GM18517 (cell line): ENCODE measurements at regions not wholly inside any gene's neighbourhood (a gene's known extent, or its start where the extent isn't known, plus 50 kb on each side); places are given as distances from the start of the nearest gene placed in this dataset.

Experiments used
- ATAC-seq: cut with Tn5 transposase; IDR thresholded peaks from one replicate; pipeline ENCODE4 v1.9.1; 2021; ENCODE audit warnings: mild to moderate bottlenecking, moderate library complexity; ENCODE audit not compliant: unreplicated experiment

DNA sequence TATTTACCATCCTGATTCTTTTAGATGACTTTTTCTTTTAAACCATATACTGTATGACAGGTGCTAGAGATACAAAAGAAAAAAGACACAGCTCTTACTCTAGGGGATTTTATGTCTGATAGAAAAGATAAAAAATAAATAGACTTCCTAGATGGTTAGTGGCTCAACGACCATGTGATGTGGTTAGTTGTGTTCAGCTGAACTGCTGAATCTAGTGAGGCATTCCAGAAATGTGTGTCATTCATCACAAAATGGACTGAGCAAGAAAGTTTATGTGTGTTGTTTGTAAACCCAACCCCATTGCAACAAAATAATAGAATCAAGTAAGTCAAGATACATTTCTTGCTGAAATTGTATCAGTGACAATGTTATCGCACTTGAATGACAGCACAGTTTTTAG is 205.8 kb upstream of the LYPLAL1 start:
- ATAC-seq, result no peak

DNA sequence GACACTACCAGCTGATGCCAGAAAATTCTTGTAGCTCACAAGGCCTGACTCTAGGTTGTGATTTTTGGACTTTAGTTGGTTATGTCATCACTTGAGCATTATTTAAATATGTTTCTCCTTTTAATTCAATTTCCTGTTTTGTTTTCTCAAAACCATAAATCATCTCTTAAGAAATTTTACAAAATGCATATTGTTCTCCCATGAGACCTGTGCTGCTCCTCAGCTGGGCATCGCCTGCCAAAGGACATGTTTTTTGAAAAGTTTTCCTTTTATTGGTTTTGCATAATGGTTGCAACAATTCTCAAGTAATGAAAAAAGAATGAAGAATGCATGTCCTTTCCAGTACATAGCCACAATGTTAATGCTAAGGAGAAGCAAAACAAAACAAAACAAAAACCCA is 204.7 kb upstream of the LYPLAL1 start:
- no peak for ATAC-seq

DNA sequence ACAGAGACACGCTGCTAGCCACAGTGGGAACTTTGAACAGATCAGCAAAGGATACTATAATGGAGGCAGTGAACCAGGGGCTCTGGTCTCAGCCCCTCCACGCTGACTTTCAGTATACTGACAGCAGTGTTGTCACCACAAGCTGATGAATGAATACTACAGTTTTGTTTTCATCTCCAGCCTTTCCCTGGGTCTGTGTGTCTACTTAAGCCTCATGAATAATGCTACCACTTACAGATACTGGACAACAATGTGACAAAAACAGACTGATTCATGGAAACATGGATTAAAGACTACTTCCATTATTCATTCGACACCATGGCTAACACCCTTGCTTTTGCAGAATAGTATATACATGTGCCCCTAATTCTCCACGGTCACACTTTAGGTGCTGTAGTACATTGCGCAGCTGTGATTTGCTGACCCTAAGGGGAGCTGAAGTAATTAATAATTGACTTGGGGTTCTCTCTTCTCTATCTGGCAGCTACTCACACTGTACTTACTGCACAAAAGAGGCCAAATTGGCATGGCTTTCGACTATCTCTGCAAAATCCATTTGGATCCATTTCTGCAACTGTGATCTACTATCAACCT is 203.2 kb upstream of the LYPLAL1 start:
- no peak for ATAC-seq

DNA sequence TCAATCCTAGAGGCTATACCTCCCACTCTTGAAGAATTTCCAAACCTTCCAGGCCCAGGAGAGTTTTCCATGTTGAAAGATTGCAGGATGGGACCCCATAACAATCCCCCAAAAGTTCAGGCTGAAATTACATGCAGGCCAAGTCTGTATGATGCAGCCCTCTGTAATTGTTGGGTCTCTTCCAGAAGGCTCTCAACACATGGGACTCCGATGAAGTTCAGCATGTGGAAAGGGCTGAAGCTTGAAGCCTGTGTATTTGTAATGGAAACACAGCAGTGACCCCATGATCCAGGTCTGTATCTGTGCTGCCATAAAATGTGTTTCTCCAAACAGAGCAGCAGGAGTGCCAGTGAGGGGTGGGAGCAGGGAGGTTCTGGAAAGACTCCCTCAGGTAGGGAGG is 202.5 kb upstream of the LYPLAL1 start:
- ATAC-seq, result no peak

DNA sequence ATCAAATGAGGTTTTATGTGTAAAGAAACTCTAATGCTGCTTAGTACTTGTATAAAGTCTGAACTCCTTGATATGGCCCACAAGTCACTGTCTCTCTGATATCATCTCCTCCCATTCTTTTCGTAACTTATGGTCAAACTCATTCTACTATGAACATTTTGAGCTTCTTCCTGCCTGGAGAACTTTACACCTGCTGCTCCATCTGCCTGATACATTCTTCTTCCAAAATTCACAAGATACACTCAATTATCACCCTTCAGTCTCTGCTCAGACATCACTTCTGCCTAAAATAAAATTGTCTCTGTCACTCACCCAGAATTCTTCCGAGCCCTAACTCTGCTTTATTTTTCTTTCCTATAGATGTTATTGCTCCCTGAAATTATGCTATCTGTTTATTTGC is 192.8 kb upstream of the LYPLAL1 start:
- no peak for ATAC-seq

DNA sequence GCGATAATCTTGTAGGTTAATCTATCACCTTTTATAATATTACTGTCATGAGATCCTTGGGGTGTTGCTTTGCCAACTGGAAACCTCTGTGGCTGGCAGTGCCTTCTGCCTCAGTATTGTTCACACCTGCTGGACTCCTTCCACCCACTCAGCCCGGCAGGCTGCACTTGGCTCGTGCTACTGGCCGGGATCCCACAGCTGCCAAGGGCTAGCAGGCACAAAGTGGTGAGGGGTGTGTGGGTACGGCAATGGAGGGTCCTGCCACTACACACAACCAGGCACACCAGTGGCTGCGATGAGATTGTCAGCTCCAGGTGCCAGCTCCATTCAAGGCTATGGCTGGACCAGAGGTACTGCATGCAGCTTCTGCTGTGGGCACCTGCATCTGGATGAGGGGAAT is 191.2 kb upstream of the LYPLAL1 start:
- no peak for ATAC-seq

DNA sequence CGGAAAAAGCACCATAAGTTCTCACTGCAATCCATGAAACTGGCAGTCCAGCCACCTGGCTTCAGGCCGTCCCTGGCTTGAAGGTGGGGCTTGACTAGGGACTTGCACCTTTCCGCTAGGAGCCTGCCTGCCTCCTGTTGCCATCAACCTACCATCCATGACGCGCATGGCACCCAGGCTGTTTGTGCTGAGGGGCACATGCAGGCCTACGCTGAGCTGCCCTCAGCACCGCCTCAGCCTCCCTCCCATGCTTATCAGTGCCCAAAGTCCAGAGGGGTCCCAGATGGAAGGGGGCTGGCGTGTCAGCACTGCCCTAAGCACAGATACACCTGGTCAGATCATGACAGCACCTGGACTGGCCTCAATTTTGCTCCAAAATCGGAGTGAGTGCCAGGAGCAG is 190.2 kb upstream of the LYPLAL1 start:
- ATAC-seq, result no peak

DNA sequence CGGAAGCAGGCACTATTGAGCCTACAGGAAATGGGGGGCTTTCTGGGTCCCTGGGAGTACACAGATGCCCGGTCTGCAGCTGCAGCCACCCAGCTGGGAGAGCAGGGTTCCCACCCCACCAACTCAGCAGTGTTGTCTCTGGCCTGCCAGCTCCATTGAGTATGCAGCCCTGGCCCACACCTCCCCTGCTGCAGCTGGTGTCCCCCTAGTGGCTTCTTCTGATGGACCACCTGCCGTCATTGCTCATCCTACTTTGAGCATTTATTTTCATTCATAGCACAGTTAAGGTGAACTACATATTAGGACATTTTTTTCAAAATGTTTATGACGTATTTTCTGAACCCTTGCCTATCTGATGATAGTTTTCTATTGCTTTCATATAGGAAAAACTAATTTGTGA is 189.8 kb upstream of the LYPLAL1 start:
- ATAC-seq, result no peak

DNA sequence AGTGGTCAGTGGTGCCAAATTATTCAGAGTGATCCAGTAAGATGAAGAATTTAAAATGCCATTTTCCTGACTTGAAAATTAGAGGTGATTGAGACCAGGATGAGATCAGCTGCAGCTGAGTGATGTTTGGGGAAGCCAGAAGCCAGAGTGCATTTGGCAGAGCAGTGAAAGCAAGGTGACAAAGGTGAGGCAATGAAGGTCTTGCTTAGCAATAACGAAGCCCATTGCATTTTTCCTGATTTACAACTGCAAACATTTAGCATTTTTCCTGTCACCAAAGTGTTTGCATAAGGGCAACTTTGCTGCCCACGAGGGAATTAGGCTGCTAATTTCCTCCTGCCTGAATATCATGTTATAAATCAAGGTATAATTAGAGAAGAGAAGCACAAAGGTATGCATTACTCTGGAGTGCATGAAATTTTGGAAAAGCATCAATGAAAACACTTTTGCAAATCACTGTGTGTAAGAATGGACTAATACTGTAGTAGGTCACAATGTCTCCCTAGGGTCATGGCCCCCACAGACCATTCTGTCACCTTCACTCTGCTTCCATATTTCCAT is 188.2 kb upstream of the LYPLAL1 start:
- ATAC-seq, result no peak

DNA sequence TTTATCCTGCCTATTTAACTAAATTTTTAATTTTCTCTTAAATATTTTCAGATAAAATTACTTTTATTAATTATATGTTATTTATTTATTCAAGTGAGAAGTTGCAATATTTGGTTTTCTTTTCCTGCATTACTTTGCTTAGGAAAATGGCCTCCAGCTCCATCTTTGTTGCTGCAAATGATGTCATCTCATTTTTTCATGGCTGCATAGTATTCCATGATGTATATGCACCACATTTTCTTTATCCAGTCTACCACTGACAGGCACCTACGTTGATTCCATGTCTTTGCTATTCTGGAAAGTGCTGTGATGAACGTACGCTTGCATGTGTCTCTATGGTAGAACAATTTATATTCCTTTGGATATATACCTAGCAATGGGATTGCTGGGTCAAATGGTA is 186.9 kb upstream of the LYPLAL1 start:
- ATAC-seq, result no peak

DNA sequence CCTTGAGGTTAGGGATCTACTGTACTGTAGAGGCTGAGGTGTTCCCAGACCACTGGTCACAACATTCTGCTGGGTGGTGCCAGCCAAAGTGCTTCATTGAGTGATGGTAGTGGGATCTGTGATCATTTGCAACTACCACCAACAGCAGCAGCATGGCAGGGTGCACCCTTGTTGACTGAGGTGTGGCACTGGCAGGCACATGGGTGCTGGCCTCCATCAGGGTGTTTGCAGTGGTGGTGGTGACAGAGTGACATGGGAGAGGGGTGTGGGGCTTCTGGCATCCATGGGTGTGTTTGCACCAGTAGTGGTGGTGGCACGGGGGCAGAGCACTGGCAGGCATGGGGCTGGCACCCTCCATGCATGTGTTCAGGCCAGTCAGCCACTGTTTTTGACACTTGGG is 183.7 kb upstream of the LYPLAL1 start:
- no peak for ATAC-seq

DNA sequence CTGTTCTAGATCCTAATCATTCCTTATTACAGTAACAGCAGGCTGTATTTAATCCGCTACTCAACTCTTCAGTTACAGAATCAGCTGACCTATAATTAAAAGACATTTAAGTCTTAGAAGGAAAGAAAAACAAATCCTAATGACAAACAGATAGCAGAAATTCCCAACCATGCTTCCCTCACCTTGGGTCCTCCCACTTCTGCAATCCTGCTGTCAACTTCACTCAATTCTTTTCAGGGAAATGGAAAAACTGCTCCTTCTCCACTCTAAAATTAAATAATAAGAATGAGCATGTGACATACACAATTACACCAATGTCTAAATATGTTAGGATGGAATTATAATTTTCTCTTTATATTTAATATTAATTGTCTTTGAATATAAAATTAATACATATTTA is 182.6 kb upstream of the LYPLAL1 start:
- ATAC-seq, result no peak

DNA sequence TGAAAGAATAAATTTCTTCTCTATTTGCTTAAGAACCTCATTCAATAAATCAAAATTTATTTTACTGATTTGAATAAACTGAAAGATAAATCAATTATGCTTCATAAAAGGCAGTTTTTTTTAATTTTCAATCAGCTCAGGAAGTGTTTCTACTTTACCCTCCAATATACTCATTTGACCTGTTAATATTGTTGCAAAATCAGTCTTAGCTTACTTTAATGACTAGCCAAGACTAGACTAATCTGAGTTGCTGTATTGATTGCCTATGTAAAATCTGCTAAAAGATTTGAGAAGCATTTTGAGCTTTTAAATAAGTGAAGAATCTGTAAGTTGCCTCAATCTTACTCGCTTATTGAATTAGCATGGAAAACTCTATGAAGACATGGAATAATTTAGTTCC is 179.1 kb upstream of the LYPLAL1 start:
- no peak for ATAC-seq

DNA sequence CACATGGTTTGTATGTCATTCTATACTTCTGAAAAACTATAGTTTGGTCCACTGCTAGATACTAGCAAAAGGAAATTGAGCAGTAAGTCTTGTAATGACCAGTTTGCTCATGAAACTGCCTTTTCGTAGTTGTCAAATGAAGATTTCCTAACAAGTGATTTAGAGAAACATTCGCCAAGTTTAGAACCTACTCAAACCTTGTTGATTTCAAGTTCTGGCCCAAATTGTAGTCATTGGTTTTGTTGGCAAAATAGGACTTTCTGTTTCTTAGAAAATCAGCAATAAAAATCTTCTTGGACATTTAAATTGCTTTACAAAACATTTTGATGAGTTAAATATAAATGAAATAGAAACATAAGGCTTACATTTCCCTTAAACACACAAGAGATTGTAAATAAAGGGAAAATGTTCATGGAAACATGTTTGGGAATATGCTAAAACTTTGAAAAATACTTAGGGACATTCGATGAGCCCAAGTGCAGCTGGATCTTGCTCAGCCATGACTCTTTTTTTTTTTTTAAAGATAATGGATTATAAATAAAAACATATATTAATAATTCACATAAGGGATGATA is 178.5 kb upstream of the LYPLAL1 start:
- ATAC-seq, result no peak

DNA sequence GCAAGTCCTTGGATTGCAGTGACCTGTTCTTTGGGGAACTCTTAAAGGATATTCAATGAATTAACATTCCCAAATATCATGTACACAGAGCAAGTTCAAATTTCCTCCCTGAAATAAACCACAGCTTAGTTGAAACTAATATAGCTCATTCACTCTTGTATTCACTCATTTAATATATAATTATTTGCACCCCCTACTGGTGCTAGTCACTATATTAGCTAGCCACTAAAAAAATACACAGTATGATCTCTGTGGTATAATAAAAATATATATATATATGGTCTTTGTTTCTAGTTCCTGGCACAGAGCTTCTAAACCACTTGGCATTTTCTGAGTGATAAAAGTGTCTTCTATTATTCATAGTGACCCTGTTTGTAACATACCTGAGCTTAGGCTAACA is 177.3 kb upstream of the LYPLAL1 start:
- ATAC-seq, result no peak

DNA sequence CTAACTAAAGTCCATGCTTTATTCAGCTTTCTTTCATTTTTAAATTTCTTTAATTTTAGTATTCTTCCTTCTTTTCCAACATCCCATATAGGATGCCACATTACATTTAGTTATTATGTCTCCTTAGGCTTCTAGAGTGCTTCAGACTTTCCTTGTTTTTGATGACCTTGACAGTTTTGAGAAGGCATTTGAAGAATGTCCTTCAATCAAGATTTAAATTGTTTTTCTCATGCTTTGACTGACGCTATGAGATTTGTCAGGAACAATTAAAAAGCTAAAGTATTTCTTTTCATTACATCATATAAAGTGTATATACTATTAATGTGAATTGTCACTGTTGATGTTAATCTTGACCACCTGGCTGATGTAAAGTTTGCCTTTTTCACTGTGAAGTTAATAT is 173.7 kb upstream of the LYPLAL1 start:
- no peak for ATAC-seq

DNA sequence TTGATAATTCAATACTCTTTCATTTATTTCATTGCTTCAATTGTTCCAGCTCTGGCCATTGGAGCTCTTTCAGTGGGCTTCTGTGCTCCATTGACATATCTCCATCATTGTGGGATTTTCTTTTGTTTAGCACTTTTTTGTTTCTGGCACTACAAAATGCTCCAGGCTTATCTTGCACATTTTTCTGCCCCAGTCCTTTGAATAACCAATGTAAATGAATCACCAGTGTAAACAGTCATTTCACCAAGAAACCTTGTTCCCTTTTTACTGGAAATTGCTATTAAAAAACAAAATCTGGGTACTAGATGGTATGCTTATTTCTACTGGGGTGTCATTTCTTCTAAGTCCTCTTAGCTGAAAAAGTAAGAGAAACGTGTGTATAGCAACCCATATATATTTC is 173.0 kb upstream of the LYPLAL1 start:
- no peak for ATAC-seq

DNA sequence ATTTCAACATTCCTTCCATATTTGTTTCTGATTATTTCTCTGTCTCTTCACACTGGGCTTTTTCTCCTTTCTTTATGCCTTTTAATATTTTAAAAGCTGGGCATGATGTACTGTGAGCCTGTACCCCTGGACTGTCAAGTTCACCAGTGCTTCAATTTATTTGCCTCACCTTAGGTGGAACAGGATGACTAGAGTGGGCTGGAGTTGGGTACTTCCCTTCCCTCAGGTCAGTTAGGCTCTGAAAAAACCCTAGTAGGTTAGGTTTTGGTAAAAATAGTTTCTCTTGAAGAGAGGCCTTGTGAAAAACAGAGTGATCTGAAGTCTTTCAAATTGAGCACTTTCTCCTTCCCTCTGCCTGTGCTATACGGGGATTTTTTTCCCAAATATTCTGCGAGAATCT is 163.0 kb upstream of the LYPLAL1 start:
- ATAC-seq, result no peak

DNA sequence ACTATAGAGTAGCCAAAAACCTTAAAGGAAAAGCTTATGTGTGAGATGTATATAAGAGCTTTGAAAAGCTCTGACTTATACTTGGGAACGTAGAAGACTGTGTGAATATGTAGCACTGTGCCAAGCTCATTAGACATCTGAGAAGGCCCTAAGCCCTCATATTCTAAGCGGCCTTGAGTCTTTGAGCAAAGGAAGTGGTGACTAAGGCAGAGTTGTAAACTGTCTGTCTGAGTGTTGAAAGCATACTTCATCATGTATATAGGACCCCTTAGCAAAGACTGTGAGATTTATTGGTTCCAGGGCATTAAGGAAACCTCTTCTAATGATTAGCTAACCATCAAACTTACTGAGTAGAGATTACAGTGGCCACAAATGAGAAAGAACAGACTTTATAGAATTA is 153.3 kb upstream of the LYPLAL1 start:
- no peak for ATAC-seq

DNA sequence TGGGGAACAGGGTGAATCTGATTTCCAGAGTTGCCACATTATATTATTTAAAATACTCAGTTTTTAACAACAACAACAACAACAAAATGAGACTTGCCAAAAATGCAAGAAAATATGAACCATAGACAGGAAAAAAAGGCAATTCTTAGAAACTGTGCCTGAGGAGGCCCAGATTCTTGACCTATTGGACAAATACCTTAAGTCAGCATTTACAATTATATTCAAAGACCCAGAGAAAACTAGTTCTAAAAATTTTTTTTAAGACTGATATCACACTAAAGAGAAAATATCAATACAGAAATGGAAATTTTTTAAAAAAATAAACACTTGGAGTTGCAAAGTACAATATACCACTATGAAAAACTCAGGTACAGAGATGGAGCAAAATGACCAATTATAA is 152.8 kb upstream of the LYPLAL1 start:
- ATAC-seq, result no peak

DNA sequence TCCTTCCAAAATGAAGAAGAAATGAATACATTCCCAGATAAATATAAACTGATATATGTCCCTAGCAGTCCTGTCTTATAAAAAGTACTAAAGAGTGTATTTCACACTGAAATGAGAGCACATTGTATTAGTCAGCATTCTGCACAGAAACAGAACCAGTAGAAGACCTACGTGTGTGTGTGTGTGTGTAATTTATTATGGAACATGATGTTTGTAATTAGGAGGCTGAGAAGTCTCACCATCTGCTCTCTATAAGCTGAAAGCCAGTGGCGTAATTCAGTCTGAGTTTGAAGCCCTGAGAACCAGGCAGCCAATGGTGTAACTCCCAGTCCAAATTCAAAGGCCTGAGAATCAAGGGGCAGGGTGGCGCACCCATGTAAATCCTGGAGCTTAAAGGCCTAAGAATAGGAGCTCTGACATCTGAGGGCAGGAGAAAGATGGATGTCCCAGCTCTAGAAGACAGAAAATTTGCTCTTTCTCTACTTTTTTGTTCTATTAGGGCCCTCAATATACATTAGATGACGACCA is 146.5 kb upstream of the LYPLAL1 start:
- ATAC-seq, result no peak

DNA sequence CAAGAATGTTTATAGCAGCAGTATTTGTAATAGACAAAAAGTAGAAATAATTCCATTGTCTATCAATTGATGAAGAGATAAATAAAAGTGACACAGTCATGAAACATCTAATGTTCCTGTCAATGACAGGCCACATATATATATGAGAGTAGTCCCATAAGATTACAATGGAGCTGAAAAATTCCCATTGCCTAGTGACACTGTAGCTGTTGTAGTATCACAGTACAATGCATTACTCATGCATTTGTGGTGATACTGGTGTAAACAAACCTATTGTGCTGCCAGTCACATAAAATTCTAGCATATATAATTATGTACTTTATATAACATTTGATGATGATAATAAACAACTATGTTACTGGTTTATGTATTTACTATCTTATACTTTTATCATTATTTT is 141.9 kb upstream of the LYPLAL1 start:
- no peak for ATAC-seq

DNA sequence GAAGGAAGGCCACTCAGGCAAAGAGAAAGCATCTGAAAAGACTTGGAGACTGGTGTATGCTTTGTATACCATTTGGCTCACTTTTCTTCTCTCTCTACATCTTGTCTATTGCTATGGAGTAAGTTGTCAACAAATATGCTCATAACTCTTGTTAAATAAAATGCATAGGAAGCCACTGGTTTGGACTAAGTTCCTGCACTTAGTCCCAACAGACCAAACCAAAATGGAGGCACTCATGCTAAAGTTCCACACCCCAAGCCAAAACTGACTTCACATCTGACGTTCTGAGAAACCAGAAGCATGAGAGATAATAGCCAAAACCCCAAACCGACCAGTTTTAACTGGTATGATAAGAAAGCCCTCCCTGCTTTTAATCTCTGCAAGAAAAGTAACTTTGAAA is 135.3 kb upstream of the LYPLAL1 start:
- no peak for ATAC-seq
